OCI-LY7 (cell line): ENCODE measurements at regions not wholly inside any gene's neighbourhood (a gene's known extent, or its start where the extent isn't known, plus 50 kb on each side); places are given as distances from the start of the nearest gene placed in this dataset.

Experiments
- BruUV-seq: library from RNA; stranded (reverse); fragments of 400-500 nt; replicated peaks from 2 replicates; lab custom pipeline; 2021; lab: Mats Ljungman, UMichigan
- CTCF ChIA-PET: fragments of 300-600 bp; sonication (Branson Sonifier 250); formaldehyde crosslinking; loops from one replicate; lab custom pipeline; 2022; ENCODE audit warnings: antibody characterized with exemption; ENCODE audit not compliant: unreplicated experiment; lab: Charles Lee
- POLR2A ChIA-PET: fragments of 300-600 bp; sonication (Branson Sonifier 250); formaldehyde crosslinking; loops from one replicate; lab custom pipeline; 2022; ENCODE audit warnings: antibody characterized with exemption; lab: Charles Lee
- DNase-seq: peaks from one replicate; pipeline ENCODE4 v3.0.0-alpha.2; 2015; ENCODE audit warnings: low spot score
- H2AFZ ChIP-seq: fragments of 200-600 bp; sonication (generic), shearing (Covaris generic); 2 replicates; pipeline ENCODE4 v1.6.1; 2014; ENCODE audit warnings: mild to moderate bottlenecking, antibody characterized with exemption, low read length, moderate library complexity
- H3K27ac ChIP-seq: fragments of 200-600 bp; sonication (generic); 2 replicates; pipeline ENCODE4 v1.5.1; 2014; ENCODE audit warnings: mixed run types, low read depth, mild to moderate bottlenecking, moderate library complexity, low read length, inconsistent platforms; ENCODE audit not compliant: poor library complexity, severe bottlenecking
- H3K36me3 ChIP-seq: fragments of 200-600 bp; sonication (generic); 2 replicates; pipeline ENCODE4 v1.6.1; 2014; ENCODE audit warnings: mild to moderate bottlenecking, antibody characterized with exemption, low read length, moderate library complexity, mixed read lengths; ENCODE audit not compliant: insufficient read depth
- H3K4me1 ChIP-seq: fragments of 200-600 bp; sonication (generic); 2 replicates; pipeline ENCODE4 v1.5.1; 2014; ENCODE audit warnings: mild to moderate bottlenecking, low read length; ENCODE audit not compliant: insufficient read depth, poor library complexity, severe bottlenecking
- H3K4me2 ChIP-seq: fragments of 200-600 bp; sonication (generic); 2 replicates; pipeline ENCODE4 v1.6.1; 2014; ENCODE audit warnings: mild to moderate bottlenecking, low read length
- H3K4me3 ChIP-seq: fragments of 200-600 bp; sonication (generic); 2 replicates; pipeline ENCODE4 v1.5.1; 2014; ENCODE audit warnings: mild to moderate bottlenecking, low read depth, low read length; ENCODE audit not compliant: poor library complexity, severe bottlenecking
- H3K79me2 ChIP-seq: fragments of 200-600 bp; sonication (generic); 2 replicates; pipeline ENCODE4 v1.6.1; 2016; ENCODE audit warnings: low read depth, mild to moderate bottlenecking, low read length, moderate library complexity, mixed read lengths; ENCODE audit not compliant: insufficient read depth
- H3K9me2 ChIP-seq: fragments of 200-600 bp; sonication (generic); 2 replicates; pipeline ENCODE4 v1.6.1; 2016; ENCODE audit warnings: mild to moderate bottlenecking, low read length, mixed read lengths; ENCODE audit not compliant: insufficient read depth
- H3K9me3 ChIP-seq: fragments of 200-600 bp; sonication (generic); 2 replicates; pipeline ENCODE4 v1.6.1; 2014; ENCODE audit warnings: mild to moderate bottlenecking, mixed run types, low read length, mixed read lengths
- H4K20me1 ChIP-seq: fragments of 200-600 bp; sonication (generic); 2 replicates; pipeline ENCODE4 v1.6.1; 2014; ENCODE audit warnings: mild to moderate bottlenecking, antibody characterized with exemption, low read length, moderate library complexity, mixed read lengths; ENCODE audit not compliant: insufficient read depth
- EZH2phosphoT487 ChIP-seq: fragments of 200-600 bp; sonication (generic); IDR thresholded peaks from 2 replicates; pipeline ENCODE4 v1.6.1; 2018; ENCODE audit warnings: low read depth, borderline replicate concordance, mild to moderate bottlenecking, mixed run types, antibody characterized with exemption, low read length, moderate library complexity, mixed read lengths
- intact Hi-C: fragments of 100-400 bp; cut with micrococcal nuclease; formaldehyde crosslinking; loops from one replicate; pipeline ENCODE4 v1.10.0; 2022; ENCODE audit not compliant: unreplicated experiment
- TF ChIP-seq, protein P1 (sequence below): fragments of 200-600 bp; sonication (generic); conservative IDR thresholded peaks from 2 replicates; pipeline ENCODE4 v1.5.1; 2014; ENCODE audit warnings: mild to moderate bottlenecking, antibody characterized with exemption, low read length, moderate library complexity, mixed read lengths

DNA sequence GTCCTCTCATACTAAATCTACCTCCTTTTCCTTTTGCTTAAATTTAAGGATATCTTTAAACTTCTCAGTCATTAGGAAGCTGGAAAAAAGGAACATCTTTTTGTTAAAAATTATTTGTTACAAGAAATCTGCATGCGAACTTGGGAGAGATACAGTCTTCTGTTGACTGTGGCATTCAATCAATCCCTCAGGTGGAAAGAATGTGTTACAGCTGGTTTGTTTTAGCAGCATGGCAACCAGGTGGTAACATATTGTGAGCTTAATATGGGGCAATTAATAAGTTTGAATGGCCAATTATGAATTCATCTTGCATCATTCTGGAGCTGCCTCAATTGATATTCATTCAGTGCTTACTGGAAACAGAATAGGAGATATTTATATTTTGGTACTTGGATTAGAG, 135.0 kb downstream of the GC start:
- Histone ChIP-seq H3K4me1 (no peaks in the 10 kb centered on the region), H4K20me1 (no peaks in the 10 kb centered on the region), H3K4me3 (no peak overlapping the region), H3K9me3 (no peaks in the 10 kb centered on the region), H3K4me2 (no peak overlapping the region), H3K27ac (no peak overlapping the region), H2AFZ (no peak overlapping the region), H3K9me2 (no peaks in the 10 kb centered on the region), H3K79me2 (no peaks in the 10 kb centered on the region), H3K36me3 (no peaks in the 10 kb centered on the region)
- no TSS peak for BruUV-seq
- intact Hi-C loops: no loop called here
- POLR2A ChIA-PET: no interaction called here
- CTCF ChIA-PET: no interaction called here
- TF ChIP-seq EZH2phosphoT487: no peak
- TF ChIP-seq, protein P1, sequence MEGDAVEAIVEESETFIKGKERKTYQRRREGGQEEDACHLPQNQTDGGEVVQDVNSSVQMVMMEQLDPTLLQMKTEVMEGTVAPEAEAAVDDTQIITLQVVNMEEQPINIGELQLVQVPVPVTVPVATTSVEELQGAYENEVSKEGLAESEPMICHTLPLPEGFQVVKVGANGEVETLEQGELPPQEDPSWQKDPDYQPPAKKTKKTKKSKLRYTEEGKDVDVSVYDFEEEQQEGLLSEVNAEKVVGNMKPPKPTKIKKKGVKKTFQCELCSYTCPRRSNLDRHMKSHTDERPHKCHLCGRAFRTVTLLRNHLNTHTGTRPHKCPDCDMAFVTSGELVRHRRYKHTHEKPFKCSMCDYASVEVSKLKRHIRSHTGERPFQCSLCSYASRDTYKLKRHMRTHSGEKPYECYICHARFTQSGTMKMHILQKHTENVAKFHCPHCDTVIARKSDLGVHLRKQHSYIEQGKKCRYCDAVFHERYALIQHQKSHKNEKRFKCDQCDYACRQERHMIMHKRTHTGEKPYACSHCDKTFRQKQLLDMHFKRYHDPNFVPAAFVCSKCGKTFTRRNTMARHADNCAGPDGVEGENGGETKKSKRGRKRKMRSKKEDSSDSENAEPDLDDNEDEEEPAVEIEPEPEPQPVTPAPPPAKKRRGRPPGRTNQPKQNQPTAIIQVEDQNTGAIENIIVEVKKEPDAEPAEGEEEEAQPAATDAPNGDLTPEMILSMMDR: no peak
- DNase-seq: no peak

DNA sequence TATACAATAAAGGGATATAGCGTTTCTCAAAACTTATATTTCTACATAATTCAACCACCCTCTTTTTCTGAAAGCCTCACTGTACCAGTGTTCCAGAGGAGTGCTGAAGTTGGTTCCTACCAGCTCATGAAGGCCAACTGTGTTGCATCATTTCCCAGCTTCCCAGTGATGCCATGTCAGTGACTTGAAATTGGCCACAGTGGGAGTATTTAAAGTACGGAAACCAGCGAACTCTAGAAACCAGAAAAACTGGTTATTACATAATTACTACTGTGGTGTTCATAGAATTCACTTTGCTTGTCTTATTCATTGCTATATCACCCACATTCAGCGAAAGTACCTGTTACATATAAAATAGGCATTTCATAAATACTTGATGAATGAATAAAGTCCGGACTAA, 135.4 kb downstream of the GC start:
- intact Hi-C loops: no loop called here
- Histone ChIP-seq H3K4me3 (no peak overlapping the region), H4K20me1 (no peaks in the 10 kb centered on the region), H3K79me2 (no peaks in the 10 kb centered on the region), H3K9me3 (no peaks in the 10 kb centered on the region), H3K4me1 (no peaks in the 10 kb centered on the region), H2AFZ (no peak overlapping the region), H3K4me2 (no peak overlapping the region), H3K9me2 (no peaks in the 10 kb centered on the region), H3K27ac (no peak overlapping the region), H3K36me3 (no peaks in the 10 kb centered on the region)
- CTCF ChIA-PET: no interaction called here
- BruUV-seq: no TSS peak
- TF ChIP-seq, protein P1: no peak
- no peak for TF ChIP-seq EZH2phosphoT487
- DNase-seq: no peak
- POLR2A ChIA-PET: no interaction called here

DNA sequence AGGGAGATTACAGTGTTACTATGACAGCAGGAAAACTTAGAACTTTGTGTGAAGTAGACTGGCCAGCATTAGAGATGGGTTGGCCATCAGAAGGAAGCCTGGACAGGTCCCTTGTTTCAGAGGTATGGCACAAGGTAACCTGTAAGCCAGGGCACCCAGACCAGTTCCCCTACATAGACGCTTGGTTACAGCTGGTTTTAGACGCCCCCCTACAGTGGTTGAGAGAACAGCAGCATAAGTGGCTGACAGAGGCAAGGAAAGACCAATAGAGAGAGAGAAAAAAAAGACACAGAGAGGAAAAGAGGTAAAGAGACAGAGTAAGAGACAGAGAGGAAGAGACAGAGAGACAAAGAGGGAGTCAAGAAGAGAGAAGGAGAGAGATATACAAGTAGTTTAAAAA, 144.5 kb downstream of the GC start:
- POLR2A ChIA-PET: no interaction called here
- H4K20me1 ChIP-seq: no peaks in the 10 kb centered on the region
- no peak overlapping the region for H3K27ac ChIP-seq
- intact Hi-C loops: no loop called here
- no peak overlapping the region for H2AFZ ChIP-seq
- H3K9me3 ChIP-seq: no peaks in the 10 kb centered on the region
- no peak overlapping the region for H3K4me2 ChIP-seq
- DNase-seq: no peak
- CTCF ChIA-PET: no interaction called here
- no peak overlapping the region for H3K4me3 ChIP-seq
- TF ChIP-seq EZH2phosphoT487: no peak
- TF ChIP-seq, protein P1: no peak
- BruUV-seq: no TSS peak
- no peaks in the 10 kb centered on the region for H3K4me1 ChIP-seq
- no peaks in the 10 kb centered on the region for H3K36me3 ChIP-seq
- no peaks in the 10 kb centered on the region for H3K79me2 ChIP-seq
- H3K9me2 ChIP-seq: no peaks in the 10 kb centered on the region
